Smooth muscle cell (in vitro differentiated cells): ENCODE measurements at regions not wholly inside any gene's neighbourhood (a gene's known extent, or its start where the extent isn't known, plus 50 kb on each side); places are given as distances from the start of the nearest gene placed in this dataset.
A peak's percentile ranks its signal among the peaks of the same experiment; 100 is the strongest.

ENCODE experiments used
- DNase-seq: peaks from one replicate; lab custom pipeline; 2025; ENCODE audit not compliant: unreplicated experiment; lab: John Stamatoyannopoulos, UW
- H2AFZ ChIP-seq: fragments of 200-600 bp; sonication (generic); 2 replicates; pipeline ENCODE4 v1.6.0; 2016; ENCODE audit warnings: antibody characterized with exemption, low read depth, mild to moderate bottlenecking
- H3F3A ChIP-seq: fragments of 200-600 bp; sonication (generic); 2 replicates; pipeline ENCODE4 v1.6.0; 2017; ENCODE audit warnings: antibody characterized with exemption, low read depth
- H3K27ac ChIP-seq: fragments of 200-600 bp; sonication (generic); 2 replicates; pipeline ENCODE4 v1.5.1; 2016; ENCODE audit warnings: low read depth, mild to moderate bottlenecking
- H3K27me3 ChIP-seq: fragments of 200-600 bp; sonication (generic); 2 replicates; pipeline ENCODE4 v1.6.1; 2016; ENCODE audit warnings: low read depth, mild to moderate bottlenecking
- H3K36me3 ChIP-seq: fragments of 200-600 bp; sonication (generic); 2 replicates; pipeline ENCODE4 v1.5.1; 2016; ENCODE audit warnings: low read depth
- H3K4me1 ChIP-seq: fragments of 200-600 bp; sonication (generic); 2 replicates; pipeline ENCODE4 v1.5.1; 2016; ENCODE audit warnings: low read depth
- H3K4me2 ChIP-seq: fragments of 200-600 bp; sonication (generic); 2 replicates; pipeline ENCODE4 v1.6.0; 2016; ENCODE audit warnings: mild to moderate bottlenecking
- H3K4me3 ChIP-seq: fragments of 200-600 bp; sonication (generic); 2 replicates; pipeline ENCODE4 v1.5.1; 2016; ENCODE audit warnings: mild to moderate bottlenecking
- H3K79me2 ChIP-seq: fragments of 200-600 bp; sonication (generic); 2 replicates; pipeline ENCODE4 v1.6.0; 2016; ENCODE audit warnings: low read depth, mild to moderate bottlenecking
- H3K9ac ChIP-seq: fragments of 200-600 bp; sonication (generic); 2 replicates; pipeline ENCODE4 v1.6.0; 2016; ENCODE audit warnings: low read depth
- H3K9me3 ChIP-seq: fragments of 200-600 bp; sonication (generic); replicated peaks from 2 replicates; pipeline ENCODE4 v1.5.1; 2016; ENCODE audit warnings: low read depth
- H4K20me1 ChIP-seq: fragments of 200-600 bp; sonication (generic); 2 replicates; pipeline ENCODE4 v1.6.0; 2016; ENCODE audit warnings: low read depth
- WGBS: methylation state at CpG from one replicate; pipeline ENCODE4 v1.1.7; 2016; ENCODE audit warnings: low lambda C conversion rate; 5-methylcytosine and 5-hydroxymethylcytosine counted together
- TF ChIP-seq, protein P1 (sequence below): fragments of 200-600 bp; sonication (generic); IDR thresholded peaks from 2 replicates; pipeline ENCODE4 v1.5.1; 2017; ENCODE audit warnings: borderline replicate concordance, mild to moderate bottlenecking, antibody characterized with exemption; ENCODE audit not compliant: insufficient read depth, poor library complexity, severe bottlenecking

DNA sequence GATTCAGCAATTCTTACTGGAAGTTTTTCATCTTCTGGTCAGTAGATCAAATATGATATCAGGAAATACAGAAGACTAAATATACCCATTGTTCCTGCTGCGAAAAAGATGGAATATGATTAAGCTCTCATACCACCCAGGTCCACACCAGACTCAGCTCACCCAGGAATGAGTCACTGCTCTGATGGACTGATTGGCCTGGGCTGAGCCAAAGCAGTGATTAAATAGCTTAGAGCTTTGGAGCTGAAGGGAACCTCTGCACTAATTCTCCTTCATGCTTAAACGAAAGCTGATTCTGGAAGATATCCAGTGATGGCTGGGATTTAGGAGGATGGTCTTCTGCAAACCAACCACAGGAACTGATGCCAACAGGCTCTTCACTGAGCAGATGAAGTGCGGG is 62.0 kb upstream of the SYT1 start:
- peak overlapping the region; percentile 60 for H3K4me2 ChIP-seq
- H3K4me3 ChIP-seq: no peak overlapping the region
- H3K9ac ChIP-seq: no peak overlapping the region
- no peaks in the 10 kb centered on the region for H4K20me1 ChIP-seq
- no peak overlapping the region for H2AFZ ChIP-seq
- WGBS: 16% methylated on average over 3 of the region's 3 CpGs
- H3K36me3 ChIP-seq: no peaks in the 10 kb centered on the region
- H3K27me3 ChIP-seq: no peaks in the 10 kb centered on the region
- TF ChIP-seq, protein P1, sequence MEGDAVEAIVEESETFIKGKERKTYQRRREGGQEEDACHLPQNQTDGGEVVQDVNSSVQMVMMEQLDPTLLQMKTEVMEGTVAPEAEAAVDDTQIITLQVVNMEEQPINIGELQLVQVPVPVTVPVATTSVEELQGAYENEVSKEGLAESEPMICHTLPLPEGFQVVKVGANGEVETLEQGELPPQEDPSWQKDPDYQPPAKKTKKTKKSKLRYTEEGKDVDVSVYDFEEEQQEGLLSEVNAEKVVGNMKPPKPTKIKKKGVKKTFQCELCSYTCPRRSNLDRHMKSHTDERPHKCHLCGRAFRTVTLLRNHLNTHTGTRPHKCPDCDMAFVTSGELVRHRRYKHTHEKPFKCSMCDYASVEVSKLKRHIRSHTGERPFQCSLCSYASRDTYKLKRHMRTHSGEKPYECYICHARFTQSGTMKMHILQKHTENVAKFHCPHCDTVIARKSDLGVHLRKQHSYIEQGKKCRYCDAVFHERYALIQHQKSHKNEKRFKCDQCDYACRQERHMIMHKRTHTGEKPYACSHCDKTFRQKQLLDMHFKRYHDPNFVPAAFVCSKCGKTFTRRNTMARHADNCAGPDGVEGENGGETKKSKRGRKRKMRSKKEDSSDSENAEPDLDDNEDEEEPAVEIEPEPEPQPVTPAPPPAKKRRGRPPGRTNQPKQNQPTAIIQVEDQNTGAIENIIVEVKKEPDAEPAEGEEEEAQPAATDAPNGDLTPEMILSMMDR: no peak
- H3K9me3 ChIP-seq: no peaks in the 10 kb centered on the region
- H3K27ac ChIP-seq: peak overlapping the region; percentile 8
- no peaks in the 10 kb centered on the region for H3F3A ChIP-seq
- H3K4me1 ChIP-seq: peaks cover 13% of the 10 kb centered on the region
- no peaks in the 10 kb centered on the region for H3K79me2 ChIP-seq
- no peak for DNase-seq

DNA sequence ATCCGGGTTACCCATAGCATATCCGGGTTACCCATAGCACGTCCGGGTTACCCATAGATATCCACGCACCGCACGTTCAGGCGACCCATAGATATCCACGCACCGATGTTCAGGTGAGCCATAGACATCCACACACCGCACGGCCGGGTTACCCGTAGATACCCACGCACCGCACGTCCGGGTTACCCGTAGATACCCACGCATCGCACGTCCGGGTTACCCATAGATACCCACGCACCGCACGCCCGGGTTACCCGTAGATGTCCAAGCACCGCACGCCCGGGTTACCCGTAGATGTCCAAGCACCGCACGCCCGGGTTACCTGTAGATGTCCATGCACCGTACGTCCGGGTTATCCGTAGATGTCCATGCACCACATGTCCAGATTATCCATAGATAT is 60.3 kb upstream of the SYT1 start:
- no peaks in the 10 kb centered on the region for H3K79me2 ChIP-seq
- H4K20me1 ChIP-seq: no peaks in the 10 kb centered on the region
- no peaks in the 10 kb centered on the region for H3F3A ChIP-seq
- no peak overlapping the region for H2AFZ ChIP-seq
- TF ChIP-seq, protein P1: no peak
- no peak for DNase-seq
- H3K4me3 ChIP-seq: no peak overlapping the region
- no peaks in the 10 kb centered on the region for H3K9me3 ChIP-seq
- H3K4me2 ChIP-seq: no peak overlapping the region
- 95% methylated on average over 39 of the region's 39 CpGs for WGBS
- no peaks in the 10 kb centered on the region for H3K36me3 ChIP-seq
- no peak overlapping the region for H3K27ac ChIP-seq
- no peaks in the 10 kb centered on the region for H3K27me3 ChIP-seq
- peaks cover 13% of the 10 kb centered on the region for H3K4me1 ChIP-seq
- H3K9ac ChIP-seq: no peak overlapping the region
